Suppressor macrophage (primary cell): ENCODE measurements at regions not wholly inside any gene's neighbourhood (a gene's known extent, or its start where the extent isn't known, plus 50 kb on each side); places are given as distances from the start of the nearest gene placed in this dataset.

Source experiments
- DNase-seq, 4 experiments: peaks; one replicate each; pipeline ENCODE4 v3.0.0-alpha.2; 2020 to 2022

GRCh38 chr5:144941004-144941403, 770.3 kb downstream of the KCTD16 start:
- DNase-seq, result no peak

GRCh38 chr5:144918371-144918770, 747.7 kb downstream of the KCTD16 start:
- no peak for DNase-seq

- no peak for DNase-seq
Measured at GRCh38 chr5:144915452-144915851, 744.8 kb downstream of the KCTD16 start.

GRCh38 chr5:144913661-144914060, 743.0 kb downstream of the KCTD16 start:
- no peak for DNase-seq

GRCh38 chr5:144896473-144896872, 725.8 kb downstream of the KCTD16 start:
- no peak for DNase-seq

- no peak for DNase-seq
Measured at GRCh38 chr5:144886668-144887067, 716.0 kb downstream of the KCTD16 start.

GRCh38 chr5:144882739-144883283, 712.1 kb downstream of the KCTD16 start:
- no peak for DNase-seq

GRCh38 chr5:144880513-144880912, 709.8 kb downstream of the KCTD16 start:
- DNase-seq, result no peak

- no peak for DNase-seq
Measured at GRCh38 chr5:144876990-144877389, 706.3 kb downstream of the KCTD16 start.

GRCh38 chr5:144873076-144873475, 702.4 kb downstream of the KCTD16 start:
- DNase-seq, result no peak

GRCh38 chr5:144864118-144864517, 693.4 kb downstream of the KCTD16 start:
- no peak for DNase-seq

GRCh38 chr5:144857454-144857853, 686.8 kb downstream of the KCTD16 start:
- no peak for DNase-seq

- no peak for DNase-seq
Measured at GRCh38 chr5:144844086-144844485, 673.4 kb downstream of the KCTD16 start.

GRCh38 chr5:144832416-144832815, 661.7 kb downstream of the KCTD16 start:
- DNase-seq, result no peak

GRCh38 chr5:144831650-144832049, 661.0 kb downstream of the KCTD16 start:
- DNase-seq, result no peak

GRCh38 chr5:144822503-144822902, 651.8 kb downstream of the KCTD16 start:
- DNase-seq, result no peak

- DNase-seq, result no peak
Measured at GRCh38 chr5:144820278-144820677, 649.6 kb downstream of the KCTD16 start.

GRCh38 chr5:144815131-144815530, 644.5 kb downstream of the KCTD16 start:
- no peak for DNase-seq

- DNase-seq, result no peak
Measured at GRCh38 chr5:144812763-144813162, 642.1 kb downstream of the KCTD16 start.

GRCh38 chr5:144800169-144800568, 629.5 kb downstream of the KCTD16 start:
- DNase-seq, result no peak

- no peak for DNase-seq
Measured at GRCh38 chr5:144798595-144798994, 627.9 kb downstream of the KCTD16 start.

- DNase-seq, result no peak
Measured at GRCh38 chr5:144794922-144795321, 624.2 kb downstream of the KCTD16 start.

- no peak for DNase-seq
Measured at GRCh38 chr5:144788556-144788955, 617.9 kb downstream of the KCTD16 start.

GRCh38 chr5:144788046-144788445, 617.4 kb downstream of the KCTD16 start:
- no peak for DNase-seq

- no peak for DNase-seq
Measured at GRCh38 chr5:144779368-144779767, 608.7 kb downstream of the KCTD16 start.
